ENCODE measurements at regions not wholly inside any gene's neighbourhood (a gene's known extent, or its start where the extent isn't known, plus 50 kb on each side); places are given as distances from the start of the nearest gene placed in this dataset.

GRCh38 chr3:31476209-31476608, 56.5 kb upstream of the STT3B start:
- POLR2A ChIA-PET, result no interaction called here
- no peaks in the 10 kb centered on the region for H3K4me1 Mint-ChIP-seq (ENCODE audit: low read depth, unreplicated experiment)
- H3K36me3 Mint-ChIP-seq (ENCODE audit: insufficient read depth, unreplicated experiment), result no peaks in the 10 kb centered on the region
- Histone ChIP-seq H3K9me3 (no peaks in the 10 kb centered on the region), H3K27me3 (replicated peaks; ENCODE audit: control insufficient read depth, insufficient read depth, low read length) (no peaks in the 10 kb centered on the region), H3K36me3 (ENCODE audit: control insufficient read depth, insufficient read depth, low read length) (no peaks in the 10 kb centered on the region), H3K4me1 (no peaks in the 10 kb centered on the region), H3K4me3 (ENCODE audit: low read depth, low read length) (no peak overlapping the region)
- BruUV-seq (replicated peaks), result no TSS peak
- no peak for TF ChIP-seq CTCF (IDR thresholded peaks at IDR 0.05; ENCODE audit: insufficient read depth in 1 of 2, low read depth in 1 of 2, low read length in 1 of 2, severe bottlenecking in 1 of 2, unreplicated experiment in 1 of 2)
- peaks cover 16% of the 10 kb centered on the region for H3K9me3 Mint-ChIP-seq (ENCODE audit: unreplicated experiment)
- no peak overlapping the region for H3K4me3 Mint-ChIP-seq (ENCODE audit: unreplicated experiment)
- intact Hi-C loops (cut with micrococcal nuclease; ENCODE audit: unreplicated experiment), result no loop called here
- no peaks in the 10 kb centered on the region for H3K27me3 Mint-ChIP-seq (ENCODE audit: insufficient read depth, unreplicated experiment)
- DNase-seq, result no peak
- no peak overlapping the region for H3K27ac Mint-ChIP-seq (ENCODE audit: unreplicated experiment)
- CTCF ChIA-PET, result no interaction called here

GRCh38 chr3:31479431-31479830, 53.3 kb upstream of the STT3B start:
- Mint-ChIP-seq H3K4me3 (ENCODE audit: unreplicated experiment) (no peak overlapping the region), H3K36me3 (ENCODE audit: insufficient read depth, unreplicated experiment) (no peaks in the 10 kb centered on the region), H3K27me3 (ENCODE audit: insufficient read depth, unreplicated experiment) (no peaks in the 10 kb centered on the region), H3K4me1 (ENCODE audit: low read depth, unreplicated experiment) (no peaks in the 10 kb centered on the region), H3K9me3 (ENCODE audit: unreplicated experiment) (peaks cover 16% of the 10 kb centered on the region), H3K27ac (ENCODE audit: unreplicated experiment) (no peak overlapping the region)
- H3K36me3 ChIP-seq (ENCODE audit: control insufficient read depth, insufficient read depth, low read length), result no peaks in the 10 kb centered on the region
- H3K27me3 ChIP-seq (replicated peaks; ENCODE audit: control insufficient read depth, insufficient read depth, low read length), result no peaks in the 10 kb centered on the region
- BruUV-seq (replicated peaks), result no TSS peak
- intact Hi-C loops (cut with micrococcal nuclease; ENCODE audit: unreplicated experiment), result no loop called here
- no peak overlapping the region for H3K4me3 ChIP-seq (ENCODE audit: low read depth, low read length)
- ChIA-PET CTCF (no interaction called here), POLR2A (no interaction called here)
- H3K4me1 ChIP-seq, result no peaks in the 10 kb centered on the region
- TF ChIP-seq CTCF (IDR thresholded peaks at IDR 0.05; ENCODE audit: insufficient read depth in 1 of 2, low read depth in 1 of 2, low read length in 1 of 2, severe bottlenecking in 1 of 2, unreplicated experiment in 1 of 2), result no peak
- no peaks in the 10 kb centered on the region for H3K9me3 ChIP-seq
- no peak for DNase-seq

- no peak for DNase-seq
- no peak for TF ChIP-seq CTCF (IDR thresholded peaks at IDR 0.05; ENCODE audit: insufficient read depth in 1 of 2, low read depth in 1 of 2, low read length in 1 of 2, severe bottlenecking in 1 of 2, unreplicated experiment in 1 of 2)
- Mint-ChIP-seq H3K9me3 (ENCODE audit: unreplicated experiment) (peaks cover 16% of the 10 kb centered on the region), H3K4me3 (ENCODE audit: unreplicated experiment) (no peak overlapping the region), H3K4me1 (ENCODE audit: low read depth, unreplicated experiment) (peaks cover 9% of the 10 kb centered on the region), H3K36me3 (ENCODE audit: insufficient read depth, unreplicated experiment) (no peaks in the 10 kb centered on the region), H3K27me3 (ENCODE audit: insufficient read depth, unreplicated experiment) (no peaks in the 10 kb centered on the region), H3K27ac (ENCODE audit: unreplicated experiment) (no peak overlapping the region)
- H3K36me3 ChIP-seq (ENCODE audit: control insufficient read depth, insufficient read depth, low read length), result no peaks in the 10 kb centered on the region
- no TSS peak for BruUV-seq (replicated peaks)
- no peaks in the 10 kb centered on the region for H3K27me3 ChIP-seq (replicated peaks; ENCODE audit: control insufficient read depth, insufficient read depth, low read length)
- no peak overlapping the region for H3K4me3 ChIP-seq (ENCODE audit: low read depth, low read length)
- POLR2A ChIA-PET, result no interaction called here
- intact Hi-C loops (cut with micrococcal nuclease; ENCODE audit: unreplicated experiment), result no loop called here
- H3K9me3 ChIP-seq, result no peaks in the 10 kb centered on the region
- CTCF ChIA-PET, result no interaction called here
- no peaks in the 10 kb centered on the region for H3K4me1 ChIP-seq
Measured at GRCh38 chr3:31481697-31482096, 51.0 kb upstream of the STT3B start.
